Endothelial cell (in vitro differentiated cells): ENCODE measurements at regions not wholly inside any gene's neighbourhood (a gene's known extent, or its start where the extent isn't known, plus 50 kb on each side); places are given as distances from the start of the nearest gene placed in this dataset.
A peak's percentile ranks its signal among the peaks of the same experiment; 100 is the strongest.

ENCODE experiments used
- DNase-seq: peaks from one replicate; pipeline ENCODE4 v3.0.0; 2021; ENCODE audit warnings: low spot score
- H3K27ac Mint-ChIP-seq: one replicate; pipeline ENCODE4 v1.8.0; 2021; ENCODE audit warnings: mixed read lengths, inconsistent platforms; ENCODE audit not compliant: unreplicated experiment
- H3K27me3 Mint-ChIP-seq: one replicate; pipeline ENCODE4 v1.8.0; 2021; ENCODE audit warnings: mild to moderate bottlenecking, moderate library complexity, mixed read lengths, inconsistent platforms; ENCODE audit not compliant: unreplicated experiment
- H3K36me3 Mint-ChIP-seq: one replicate; pipeline ENCODE4 v1.8.0; 2021; ENCODE audit warnings: mild to moderate bottlenecking, low read depth, mixed read lengths, inconsistent platforms; ENCODE audit not compliant: unreplicated experiment
- H3K4me1 Mint-ChIP-seq: one replicate; pipeline ENCODE4 v1.8.0; 2021; ENCODE audit warnings: mild to moderate bottlenecking, mixed read lengths, inconsistent platforms; ENCODE audit not compliant: unreplicated experiment
- H3K4me3 Mint-ChIP-seq: one replicate; pipeline ENCODE4 v1.8.0; 2021; ENCODE audit warnings: mild to moderate bottlenecking, mixed read lengths, inconsistent platforms; ENCODE audit not compliant: unreplicated experiment
- H3K9me3 Mint-ChIP-seq: one replicate; pipeline ENCODE4 v1.8.0; 2021; ENCODE audit warnings: mixed read lengths, inconsistent platforms; ENCODE audit not compliant: unreplicated experiment
- TF ChIP-seq, protein P1 (sequence below): fragments of 200-600 bp; sonication (generic); IDR thresholded peaks from one replicate; pipeline ENCODE4 v1.5.0; 2021; ENCODE audit warnings: antibody characterized with exemption; ENCODE audit not compliant: unreplicated experiment

- TF ChIP-seq, protein P1, sequence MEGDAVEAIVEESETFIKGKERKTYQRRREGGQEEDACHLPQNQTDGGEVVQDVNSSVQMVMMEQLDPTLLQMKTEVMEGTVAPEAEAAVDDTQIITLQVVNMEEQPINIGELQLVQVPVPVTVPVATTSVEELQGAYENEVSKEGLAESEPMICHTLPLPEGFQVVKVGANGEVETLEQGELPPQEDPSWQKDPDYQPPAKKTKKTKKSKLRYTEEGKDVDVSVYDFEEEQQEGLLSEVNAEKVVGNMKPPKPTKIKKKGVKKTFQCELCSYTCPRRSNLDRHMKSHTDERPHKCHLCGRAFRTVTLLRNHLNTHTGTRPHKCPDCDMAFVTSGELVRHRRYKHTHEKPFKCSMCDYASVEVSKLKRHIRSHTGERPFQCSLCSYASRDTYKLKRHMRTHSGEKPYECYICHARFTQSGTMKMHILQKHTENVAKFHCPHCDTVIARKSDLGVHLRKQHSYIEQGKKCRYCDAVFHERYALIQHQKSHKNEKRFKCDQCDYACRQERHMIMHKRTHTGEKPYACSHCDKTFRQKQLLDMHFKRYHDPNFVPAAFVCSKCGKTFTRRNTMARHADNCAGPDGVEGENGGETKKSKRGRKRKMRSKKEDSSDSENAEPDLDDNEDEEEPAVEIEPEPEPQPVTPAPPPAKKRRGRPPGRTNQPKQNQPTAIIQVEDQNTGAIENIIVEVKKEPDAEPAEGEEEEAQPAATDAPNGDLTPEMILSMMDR: no peak
- H3K4me3 Mint-ChIP-seq: no peak overlapping the region
- peaks cover 5% of the 10 kb centered on the region for H3K27me3 Mint-ChIP-seq
- no peaks in the 10 kb centered on the region for H3K4me1 Mint-ChIP-seq
- peaks cover 8% of the 10 kb centered on the region for H3K9me3 Mint-ChIP-seq
- H3K36me3 Mint-ChIP-seq: no peaks in the 10 kb centered on the region
- no peak for DNase-seq
- H3K27ac Mint-ChIP-seq: no peak overlapping the region
These were observed 80.6 kb upstream of the SULF2 start for GRCh38 chr20:47865912-47866311.

GRCh38 chr20:47865451-47865850, 80.2 kb upstream of the SULF2 start:
- no peak overlapping the region for H3K4me3 Mint-ChIP-seq
- H3K4me1 Mint-ChIP-seq: no peaks in the 10 kb centered on the region
- H3K27me3 Mint-ChIP-seq: peaks cover 7% of the 10 kb centered on the region
- H3K36me3 Mint-ChIP-seq: no peaks in the 10 kb centered on the region
- peaks cover 8% of the 10 kb centered on the region for H3K9me3 Mint-ChIP-seq
- no peak overlapping the region for H3K27ac Mint-ChIP-seq
- TF ChIP-seq, protein P1: no peak
- no peak for DNase-seq

DNA sequence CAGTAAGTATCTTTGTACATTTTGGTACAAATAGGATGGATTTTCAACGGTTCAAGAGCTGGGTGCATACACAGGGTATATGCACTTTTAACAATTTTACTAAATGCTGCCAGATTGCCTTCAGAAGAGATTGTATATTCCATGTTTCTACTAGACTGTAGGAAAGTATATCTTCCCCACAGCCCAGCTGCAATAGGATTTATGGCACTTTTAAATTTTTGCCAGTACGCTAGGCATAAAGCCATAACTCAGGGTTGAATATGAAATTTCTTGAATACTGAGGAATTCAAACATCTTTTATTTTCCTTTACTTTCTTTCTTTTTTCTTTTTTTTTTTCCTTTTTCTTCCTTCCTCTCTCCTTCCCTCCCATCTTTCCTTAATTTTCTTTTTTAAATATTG, 78.7 kb upstream of the SULF2 start:
- no peak overlapping the region for H3K27ac Mint-ChIP-seq
- DNase-seq: no peak
- H3K36me3 Mint-ChIP-seq: no peaks in the 10 kb centered on the region
- peaks cover 8% of the 10 kb centered on the region for H3K9me3 Mint-ChIP-seq
- H3K4me3 Mint-ChIP-seq: no peak overlapping the region
- no peaks in the 10 kb centered on the region for H3K4me1 Mint-ChIP-seq
- peaks cover 5% of the 10 kb centered on the region for H3K27me3 Mint-ChIP-seq
- TF ChIP-seq, protein P1: no peak

DNA sequence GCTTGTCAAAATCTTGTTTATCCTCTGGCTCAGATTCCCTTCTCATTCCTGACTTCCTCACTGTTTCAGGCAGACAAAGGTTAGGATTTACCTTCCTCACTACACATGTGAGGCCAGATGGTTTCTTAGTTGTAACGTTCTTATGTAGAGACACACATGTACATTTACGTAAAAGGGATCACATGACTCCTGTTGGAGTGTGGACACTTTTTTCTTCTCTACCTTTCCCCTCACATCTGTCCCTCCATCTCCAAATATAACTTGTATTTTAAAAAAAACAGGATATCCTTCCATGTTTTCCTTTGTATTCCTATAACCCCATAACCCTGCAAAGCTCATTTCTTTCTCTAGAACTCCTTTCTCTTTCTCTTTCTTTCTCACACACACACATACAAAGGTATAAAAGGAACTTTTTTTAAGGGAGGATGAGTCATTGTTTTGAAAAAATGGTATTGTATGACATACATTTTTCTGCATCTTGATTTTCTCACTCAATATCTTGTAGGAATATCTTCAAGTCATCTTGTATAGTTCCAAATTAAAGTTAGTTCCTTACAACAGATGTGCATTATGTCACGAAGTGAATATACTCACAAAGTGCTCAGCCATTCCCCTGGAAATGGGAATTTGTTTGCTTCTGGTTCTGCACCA, 78.2 kb upstream of the SULF2 start:
- H3K36me3 Mint-ChIP-seq: no peaks in the 10 kb centered on the region

More for the DNA sequence above, 78.2 kb upstream of the SULF2 start:
- no peak for DNase-seq
- H3K4me1 Mint-ChIP-seq: no peaks in the 10 kb centered on the region
- H3K4me3 Mint-ChIP-seq: peak overlapping the region; percentile 6
- no peak overlapping the region for H3K27ac Mint-ChIP-seq
- TF ChIP-seq, protein P1: no peak
- H3K9me3 Mint-ChIP-seq: peaks cover 8% of the 10 kb centered on the region
- H3K27me3 Mint-ChIP-seq: peaks cover 5% of the 10 kb centered on the region
